H9 (cell line): ENCODE measurements at regions not wholly inside any gene's neighbourhood (a gene's known extent, or its start where the extent isn't known, plus 50 kb on each side); places are given as distances from the start of the nearest gene placed in this dataset.

ENCODE experiments used
- DNase-seq: peaks from one replicate; pipeline ENCODE4 v3.0.0-alpha.2; 2017
- H2AFZ ChIP-seq: one replicate; pipeline ENCODE4 v1.6.1; 2013; ENCODE audit warnings: mild to moderate bottlenecking, low read length, control low read depth, moderate library complexity
- H2AK5ac ChIP-seq: 2 replicates; pipeline ENCODE4 v1.6.1; 2013; ENCODE audit warnings: low read length, control low read depth, mixed read lengths; ENCODE audit not compliant: insufficient read length
- H2BK120ac ChIP-seq: one replicate; pipeline ENCODE4 v1.6.1; 2013; ENCODE audit warnings: low read depth, mild to moderate bottlenecking, low read length, control low read depth, inconsistent platforms; ENCODE audit not compliant: poor library complexity, severe bottlenecking
- H2BK12ac ChIP-seq: 2 replicates; pipeline ENCODE4 v1.6.1; 2013; ENCODE audit warnings: low read length, control low read depth, mixed read lengths, low read depth; ENCODE audit not compliant: insufficient read length
- H2BK15ac ChIP-seq: 2 replicates; pipeline ENCODE4 v1.6.1; 2013; ENCODE audit warnings: low read depth, low read length, control low read depth
- H2BK20ac ChIP-seq: one replicate; pipeline ENCODE4 v1.6.1; 2013; ENCODE audit warnings: low read depth, mild to moderate bottlenecking, low read length, control low read depth, inconsistent platforms; ENCODE audit not compliant: poor library complexity, severe bottlenecking
- H2BK5ac ChIP-seq: 2 replicates; pipeline ENCODE4 v1.6.1; 2013; ENCODE audit warnings: low read length, control low read depth, mixed read lengths; ENCODE audit not compliant: insufficient read length
- H3K14ac ChIP-seq: 2 replicates; pipeline ENCODE4 v1.6.1; 2013; ENCODE audit warnings: low read length, control low read depth; ENCODE audit not compliant: insufficient read depth
- H3K18ac ChIP-seq: 2 replicates; pipeline ENCODE4 v1.6.1; 2013; ENCODE audit warnings: low read depth, mild to moderate bottlenecking, mixed read lengths, low read length, control low read depth; ENCODE audit not compliant: insufficient read length
- H3K23ac ChIP-seq: 2 replicates; pipeline ENCODE4 v1.6.1; 2013; ENCODE audit warnings: low read length, control low read depth, mixed read lengths, low read depth; ENCODE audit not compliant: insufficient read length
- H3K23me2 ChIP-seq: 2 replicates; pipeline ENCODE4 v1.6.1; 2013; ENCODE audit warnings: low read depth, mild to moderate bottlenecking, mixed read lengths, low read length, control low read depth; ENCODE audit not compliant: insufficient read length, poor library complexity, severe bottlenecking
- H3K27ac ChIP-seq: 2 replicates; pipeline ENCODE4 v1.5.1; 2013; ENCODE audit warnings: low read length, control low read depth, mixed read lengths, low read depth; ENCODE audit not compliant: insufficient read length
- H3K27me3 ChIP-seq: 2 replicates; pipeline ENCODE4 v1.6.1; 2013; ENCODE audit warnings: low read length, control low read depth, inconsistent platforms; ENCODE audit not compliant: insufficient read depth
- H3K4ac ChIP-seq: 2 replicates; pipeline ENCODE4 v1.6.1; 2013; ENCODE audit warnings: low read depth, mild to moderate bottlenecking, control low read depth, inconsistent platforms, low read length, moderate library complexity
- H3K4me1 ChIP-seq: 2 replicates; pipeline ENCODE4 v1.6.1; 2013; ENCODE audit warnings: low read length, control low read depth, inconsistent platforms; ENCODE audit not compliant: insufficient read depth
- H3K4me2 ChIP-seq: 2 replicates; pipeline ENCODE4 v1.6.1; 2013; ENCODE audit warnings: low read length, control low read depth, mixed read lengths; ENCODE audit not compliant: insufficient read length, insufficient read depth
- H3K56ac ChIP-seq: 2 replicates; pipeline ENCODE4 v1.6.1; 2013; ENCODE audit warnings: low read depth, mild to moderate bottlenecking, mixed read lengths, low read length, control low read depth; ENCODE audit not compliant: insufficient read length
- H3K79me1 ChIP-seq: 2 replicates; pipeline ENCODE4 v1.6.1; 2013; ENCODE audit warnings: low read depth, mild to moderate bottlenecking, moderate library complexity, low read length, control low read depth, inconsistent platforms; ENCODE audit not compliant: insufficient read depth, poor library complexity, severe bottlenecking
- H3K79me2 ChIP-seq: 2 replicates; pipeline ENCODE4 v1.6.1; 2013; ENCODE audit warnings: low read length, control low read depth, inconsistent platforms; ENCODE audit not compliant: insufficient read depth
- H3K9ac ChIP-seq: 2 replicates; pipeline ENCODE4 v1.6.1; 2013; ENCODE audit warnings: low read length, control low read depth, mixed read lengths; ENCODE audit not compliant: insufficient read length; ENCODE audit errors: extremely low read depth
- H3K9me3 ChIP-seq: one replicate; pipeline ENCODE4 v1.6.1; 2013; ENCODE audit warnings: low read depth, low read length, inconsistent platforms; ENCODE audit not compliant: control insufficient read depth
- H3T11ph ChIP-seq: one replicate; pipeline ENCODE4 v1.6.1; 2013; ENCODE audit warnings: mild to moderate bottlenecking, low read length, control low read depth, inconsistent platforms
- H4K20me1 ChIP-seq: one replicate; pipeline ENCODE4 v1.6.1; 2013; ENCODE audit not compliant: control insufficient read depth, insufficient read length, insufficient read depth
- H4K5ac ChIP-seq: 2 replicates; pipeline ENCODE4 v1.6.1; 2013; ENCODE audit warnings: low read depth, mild to moderate bottlenecking, mixed read lengths, low read length, control low read depth; ENCODE audit not compliant: insufficient read length
- H4K8ac ChIP-seq: replicated peaks from 2 replicates; pipeline ENCODE4 v1.6.1; 2013; ENCODE audit warnings: low read length, control low read depth, mixed read lengths, low read depth; ENCODE audit not compliant: insufficient read length
- H4K91ac ChIP-seq: 2 replicates; pipeline ENCODE4 v1.6.1; 2013; ENCODE audit warnings: low read depth, mild to moderate bottlenecking, moderate library complexity, mixed read lengths, low read length, control low read depth; ENCODE audit not compliant: insufficient read length
- H3K27ac Mint-ChIP-seq, 3 experiments: 2 replicates in 2 of 3; 3 replicates in 1 of 3; pipeline ENCODE4 v1.8.0; 2020 to 2021; ENCODE audit warnings: mixed read lengths in 3 of 3, mild to moderate bottlenecking in 1 of 3, moderate library complexity in 1 of 3
- H3K27me3 Mint-ChIP-seq: 2 replicates; pipeline ENCODE4 v1.8.0; 2021; ENCODE audit warnings: low read depth, mild to moderate bottlenecking, moderate library complexity, mixed read lengths
- H3K36me3 Mint-ChIP-seq, 3 experiments: 2 replicates in 2 of 3; 3 replicates in 1 of 3; pipeline ENCODE4 v1.8.0; 2020 to 2021; ENCODE audit warnings: low read depth in 3 of 3, mixed read lengths in 3 of 3; ENCODE audit not compliant: insufficient read depth in 1 of 3
- H3K4me1 Mint-ChIP-seq, 2 experiments: 2 replicates each; pipeline ENCODE4 v1.8.0; 2020; ENCODE audit warnings: mixed read lengths in 2 of 2
- H3K4me3 Mint-ChIP-seq, 2 experiments: 2 replicates in 1 of 2; 3 replicates in 1 of 2; pipeline ENCODE4 v1.8.0; 2020 to 2021; ENCODE audit warnings: mild to moderate bottlenecking in 2 of 2, mixed read lengths in 2 of 2, moderate library complexity in 1 of 2
- H3K9me3 Mint-ChIP-seq, 2 experiments: 2 replicates in 1 of 2; 3 replicates in 1 of 2; pipeline ENCODE4 v1.8.0; 2020; ENCODE audit warnings: mild to moderate bottlenecking in 2 of 2, mixed read lengths in 2 of 2, moderate library complexity in 1 of 2
- CTCF ChIP-seq: fragments of 200-600 bp; sonication (generic); conservative IDR thresholded peaks from 3 replicates; pipeline ENCODE4 v1.8.0; 2021; ENCODE audit warnings: antibody characterized with exemption, mild to moderate bottlenecking
- WGBS: extraction: QIAGEN DNeasy Blood & Tissue Kit; methylation state at CpG from one replicate; pipeline ENCODE4 v1.1.7; 2013; ENCODE audit warnings: missing lambda C conversion rate, low lambda C conversion rate, mixed read lengths; ENCODE audit not compliant: insufficient read length; ENCODE audit errors: extremely low coverage; 5-methylcytosine and 5-hydroxymethylcytosine counted together

- H2AFZ ChIP-seq, result no peak overlapping the region
- H3K79me1 ChIP-seq, result no peaks in the 10 kb centered on the region
- H3K9me3 ChIP-seq, result no peaks in the 10 kb centered on the region
- no peak overlapping the region for H2BK15ac ChIP-seq
- H3K23me2 ChIP-seq, result no peaks in the 10 kb centered on the region
- Mint-ChIP-seq H3K9me3 (no peaks in the 10 kb centered on the region), H3K27me3 (peaks cover 9% of the 10 kb centered on the region), H3K36me3 (no peaks in the 10 kb centered on the region), H3K27ac (no peak overlapping the region), H3K4me1 (peaks cover 0 to 2% of the 10 kb centered on the region in 2 experiments; a peak in 1 of 4 replicates), H3K4me3 (no peak overlapping the region)
- H3K14ac ChIP-seq, result no peak overlapping the region
- no peak overlapping the region for H2BK20ac ChIP-seq
- H2BK120ac ChIP-seq, result no peak overlapping the region
- no peak overlapping the region for H3T11ph ChIP-seq
- no peak overlapping the region for H3K56ac ChIP-seq
- no peak overlapping the region for H2AK5ac ChIP-seq
- no peak overlapping the region for H2BK12ac ChIP-seq
- H4K8ac ChIP-seq, result no peak overlapping the region
- H3K18ac ChIP-seq, result no peak overlapping the region
- H4K20me1 ChIP-seq, result no peaks in the 10 kb centered on the region
- H3K79me2 ChIP-seq, result no peaks in the 10 kb centered on the region
- H2BK5ac ChIP-seq, result no peak overlapping the region
- H3K27ac ChIP-seq, result no peak overlapping the region
- no peak overlapping the region for H3K4me2 ChIP-seq
- no peak overlapping the region for H4K91ac ChIP-seq
- peaks cover 2% of the 10 kb centered on the region; the same call in 1 of the 2 replicates for H3K4me1 ChIP-seq
- no peak overlapping the region for H3K4ac ChIP-seq
- H3K27me3 ChIP-seq, result no peaks in the 10 kb centered on the region
- no peak overlapping the region for H3K23ac ChIP-seq
- no CpG with 5 or more reads among the region's 9 CpGs for WGBS
- H4K5ac ChIP-seq, result no peak overlapping the region
- no peak for DNase-seq
- no peak overlapping the region for H3K9ac ChIP-seq
- no peak for TF ChIP-seq CTCF
These were observed 911.1 kb upstream of the EEF2KMT start for GRCh38 chr16:6008670-6009069.
